ENCODE measurements at regions not wholly inside any gene's neighbourhood (a gene's known extent, or its start where the extent isn't known, plus 50 kb on each side); places are given as distances from the start of the nearest gene placed in this dataset.
"Not testable (repeated sequence)": the region's sequence is repeated elsewhere in the genome, so short reads cannot be mapped to it uniquely, and the experiment has no call there.

GRCh38 chr5:71343994-71344393 is 111.5 kb upstream of the BDP1 start:
- not testable (repeated sequence) for DNase-seq (ENCODE audit: low read depth in 2 of 3, low spot score in 2 of 3)

- not testable (repeated sequence) for DNase-seq (ENCODE audit: low read depth in 2 of 3, low spot score in 2 of 3)
These were observed 82.8 kb upstream of the BDP1 start for GRCh38 chr5:71372601-71373000.

- peak in 1 of 3 donors; percentile 0 for DNase-seq (ENCODE audit: low read depth in 2 of 3, low spot score in 2 of 3)
These were observed 82.3 kb upstream of the BDP1 start for GRCh38 chr5:71373054-71373734.

GRCh38 chr5:71384204-71384603 is 71.2 kb upstream of the BDP1 start:
- not testable (repeated sequence) for DNase-seq (ENCODE audit: low read depth in 2 of 3, low spot score in 2 of 3)

- DNase-seq (ENCODE audit: low read depth in 2 of 3, low spot score in 2 of 3): no peak
These were observed 70.7 kb upstream of the BDP1 start for GRCh38 chr5:71384706-71385105.

- DNase-seq (ENCODE audit: low read depth in 2 of 3, low spot score in 2 of 3): not testable (repeated sequence)
These were observed 70.2 kb upstream of the BDP1 start for GRCh38 chr5:71385208-71385607.

- DNase-seq (ENCODE audit: low read depth in 2 of 3, low spot score in 2 of 3): peak in 2 of 3 donors; percentile 28 to 57
These were observed 67.3 kb upstream of the BDP1 start for GRCh38 chr5:71388184-71388583.

GRCh38 chr5:71398400-71398799 is 57.1 kb upstream of the BDP1 start:
- not testable (repeated sequence) for DNase-seq (ENCODE audit: low read depth in 2 of 3, low spot score in 2 of 3)

- DNase-seq (ENCODE audit: low read depth in 2 of 3, low spot score in 2 of 3): not testable (repeated sequence)
These were observed 56.6 kb upstream of the BDP1 start for GRCh38 chr5:71398859-71399258.

- not testable (repeated sequence) for DNase-seq (ENCODE audit: low read depth in 2 of 3, low spot score in 2 of 3)
These were observed 56.0 kb upstream of the BDP1 start for GRCh38 chr5:71399443-71399842.

GRCh38 chr5:71400626-71401025 is 54.8 kb upstream of the BDP1 start:
- DNase-seq (ENCODE audit: low read depth in 2 of 3, low spot score in 2 of 3): not testable (repeated sequence)

GRCh38 chr5:71401150-71401549 is 54.3 kb upstream of the BDP1 start:
- DNase-seq (ENCODE audit: low read depth in 2 of 3, low spot score in 2 of 3): not testable (repeated sequence)

GRCh38 chr5:71401564-71401963 is 53.9 kb upstream of the BDP1 start:
- DNase-seq (ENCODE audit: low read depth in 2 of 3, low spot score in 2 of 3): not testable (repeated sequence)

GRCh38 chr5:71404441-71404840 is 51.0 kb upstream of the BDP1 start:
- DNase-seq (ENCODE audit: low read depth in 2 of 3, low spot score in 2 of 3): not testable (repeated sequence)

- DNase-seq (ENCODE audit: low read depth in 2 of 3, low spot score in 2 of 3): not testable (repeated sequence)
These were observed 50.5 kb upstream of the BDP1 start for GRCh38 chr5:71404936-71405335.
